ENCODE measurements at regions not wholly inside any gene's neighbourhood (a gene's known extent, or its start where the extent isn't known, plus 50 kb on each side); places are given as distances from the start of the nearest gene placed in this dataset.

DNA sequence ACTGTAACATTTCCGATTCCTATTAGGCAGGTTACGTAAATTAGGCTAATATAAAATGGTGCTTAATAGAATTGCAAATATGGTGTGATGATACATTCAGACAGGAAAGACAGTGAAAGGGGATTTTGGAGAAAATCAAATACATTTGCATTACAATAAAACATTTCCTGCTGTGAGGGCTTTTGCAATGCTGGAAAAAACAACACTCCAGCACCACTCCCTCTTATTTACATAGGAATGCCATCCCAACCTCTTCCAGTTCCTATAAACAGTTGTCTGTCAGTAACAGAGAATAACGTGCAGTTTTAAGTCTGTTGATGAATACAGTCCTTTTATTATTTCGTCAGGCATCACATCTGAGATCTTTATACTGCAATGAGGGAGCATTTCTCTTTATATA is 298.8 kb upstream of the FANCL start:
- no peak overlapping the region for H3K27ac Mint-ChIP-seq
- H3K36me3 Mint-ChIP-seq: no peaks in the 10 kb centered on the region
- H3K4me1 Mint-ChIP-seq (ENCODE audit: low read depth in 2 of 2): no peaks in the 10 kb centered on the region
- H3K9me3 Mint-ChIP-seq: no peaks in the 10 kb centered on the region
- no peak overlapping the region for H3K4me3 Mint-ChIP-seq
- peaks cover 5 to 13% of the 10 kb centered on the region in 2 donors for H3K27me3 Mint-ChIP-seq
- DNase-seq (ENCODE audit: low spot score) (no peak), ATAC-seq (no peak)

DNA sequence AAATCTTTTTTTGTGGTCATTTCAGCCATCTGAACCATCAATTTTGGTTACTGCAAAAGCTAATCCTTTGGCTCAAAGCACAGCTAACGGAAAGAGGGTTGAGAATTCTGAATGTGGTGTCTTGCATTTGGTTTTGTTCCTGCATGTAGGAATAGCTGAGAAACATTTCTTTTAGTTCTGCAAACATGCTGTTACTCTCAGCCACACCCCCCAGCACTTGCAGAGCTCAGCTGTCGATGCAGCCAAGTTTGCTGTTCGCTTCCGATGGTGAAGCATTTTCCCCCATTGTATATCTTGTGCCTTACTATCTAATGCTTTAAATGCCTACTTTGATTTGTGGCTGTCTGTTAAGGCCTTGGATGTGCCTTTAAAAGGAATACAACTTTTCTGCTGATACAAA is 294.9 kb upstream of the FANCL start:
- Mint-ChIP-seq H3K4me1 (ENCODE audit: low read depth in 2 of 2) (no peaks in the 10 kb centered on the region), H3K27me3 (peaks cover 7 to 21% of the 10 kb centered on the region in 2 donors), H3K36me3 (no peaks in the 10 kb centered on the region), H3K9me3 (peaks cover 4% of the 10 kb centered on the region), H3K27ac (no peak overlapping the region), H3K4me3 (no peak overlapping the region)
- DNase-seq (ENCODE audit: low spot score) (no peak), ATAC-seq (no peak)

- DNase-seq (ENCODE audit: low spot score) (no peak), ATAC-seq (no peak)
- H3K27ac Mint-ChIP-seq: no peak overlapping the region
- H3K9me3 Mint-ChIP-seq: peaks cover 4% of the 10 kb centered on the region
- H3K27me3 Mint-ChIP-seq: peaks cover 4 to 16% of the 10 kb centered on the region in 2 donors
- H3K4me3 Mint-ChIP-seq: no peak overlapping the region
- no peaks in the 10 kb centered on the region for H3K4me1 Mint-ChIP-seq (ENCODE audit: low read depth in 2 of 2)
- no peaks in the 10 kb centered on the region for H3K36me3 Mint-ChIP-seq
Observed at GRCh38 chr2:58535182-58535581, 294.1 kb upstream of the FANCL start.

DNA sequence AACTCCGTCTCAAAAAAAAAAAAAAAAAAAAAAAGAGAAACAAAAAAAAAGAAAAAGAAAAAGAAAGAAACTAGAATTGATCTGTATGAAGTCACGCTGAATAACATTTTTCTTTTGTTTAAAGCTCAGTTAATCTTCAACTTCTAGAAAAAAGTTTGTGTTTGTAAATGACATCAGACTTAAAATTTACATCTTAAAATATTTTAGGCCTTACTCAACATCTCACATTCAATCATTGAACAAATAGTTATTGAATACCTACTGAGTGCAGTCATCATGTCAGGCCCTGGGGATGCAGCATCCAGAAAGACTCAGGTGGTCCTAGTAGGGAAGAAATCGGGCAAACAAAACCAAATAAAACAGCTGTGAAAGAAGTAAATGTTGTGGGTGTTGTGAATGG is 292.3 kb upstream of the FANCL start:
- Mint-ChIP-seq H3K27ac (no peak overlapping the region), H3K4me3 (no peak overlapping the region), H3K9me3 (peaks cover 4% of the 10 kb centered on the region), H3K36me3 (no peaks in the 10 kb centered on the region), H3K27me3 (peaks cover 4 to 14% of the 10 kb centered on the region in 2 donors), H3K4me1 (ENCODE audit: low read depth in 2 of 2) (no peaks in the 10 kb centered on the region)
- DNase-seq (ENCODE audit: low spot score) (no peak), ATAC-seq (no peak)

DNA sequence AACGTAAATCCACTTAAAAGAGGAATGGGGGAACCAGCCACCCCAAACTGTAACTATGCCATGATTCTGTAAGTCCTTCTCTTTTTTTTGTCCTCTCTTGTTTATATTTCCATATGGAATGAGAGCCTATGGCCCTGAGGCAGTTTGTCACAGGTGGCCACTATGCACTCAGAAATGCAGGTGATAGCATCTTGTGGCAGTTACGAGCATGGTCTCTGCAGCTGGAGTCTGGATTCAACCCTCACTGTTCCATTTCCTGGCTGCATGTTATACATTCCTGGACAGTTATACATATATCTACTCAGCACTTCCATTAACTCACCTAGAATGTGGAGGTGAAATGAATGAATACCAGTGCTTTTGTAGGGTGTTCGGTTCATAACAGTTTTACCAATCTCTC is 291.5 kb upstream of the FANCL start:
- DNase-seq (ENCODE audit: low spot score): no peak
- Mint-ChIP-seq H3K27me3 (peaks cover 4 to 8% of the 10 kb centered on the region in 2 donors), H3K36me3 (no peaks in the 10 kb centered on the region), H3K9me3 (peaks cover 4% of the 10 kb centered on the region), H3K4me3 (no peak overlapping the region), H3K4me1 (ENCODE audit: low read depth in 2 of 2) (no peaks in the 10 kb centered on the region), H3K27ac (no peak overlapping the region)
- no peak for ATAC-seq

DNA sequence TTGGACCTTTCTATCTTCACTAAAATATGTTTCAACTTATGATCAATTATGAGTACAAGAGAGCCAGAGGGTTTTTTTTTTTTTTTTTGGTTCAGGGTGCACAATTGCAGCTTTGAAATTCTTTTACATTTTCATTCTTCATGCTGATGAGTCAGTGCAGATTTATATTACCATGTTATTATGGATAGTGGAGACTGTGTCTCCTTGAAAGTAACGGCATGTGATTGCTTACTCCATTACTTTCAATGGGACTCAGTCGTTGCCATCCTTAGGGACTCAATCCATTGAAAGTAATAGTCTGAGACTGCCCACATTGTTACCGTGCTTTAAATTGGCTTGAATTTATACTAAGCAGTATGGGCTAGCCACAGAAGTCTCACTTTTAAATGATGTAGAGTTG is 286.5 kb upstream of the FANCL start:
- no peak overlapping the region for H3K4me3 Mint-ChIP-seq
- DNase-seq (ENCODE audit: low spot score) (no peak), ATAC-seq (no peak)
- no peaks in the 10 kb centered on the region for H3K9me3 Mint-ChIP-seq
- no peaks in the 10 kb centered on the region for H3K4me1 Mint-ChIP-seq (ENCODE audit: low read depth in 2 of 2)
- no peaks in the 10 kb centered on the region for H3K36me3 Mint-ChIP-seq
- peaks cover 0 to 5% of the 10 kb centered on the region in 2 donors for H3K27me3 Mint-ChIP-seq
- no peak overlapping the region for H3K27ac Mint-ChIP-seq

DNA sequence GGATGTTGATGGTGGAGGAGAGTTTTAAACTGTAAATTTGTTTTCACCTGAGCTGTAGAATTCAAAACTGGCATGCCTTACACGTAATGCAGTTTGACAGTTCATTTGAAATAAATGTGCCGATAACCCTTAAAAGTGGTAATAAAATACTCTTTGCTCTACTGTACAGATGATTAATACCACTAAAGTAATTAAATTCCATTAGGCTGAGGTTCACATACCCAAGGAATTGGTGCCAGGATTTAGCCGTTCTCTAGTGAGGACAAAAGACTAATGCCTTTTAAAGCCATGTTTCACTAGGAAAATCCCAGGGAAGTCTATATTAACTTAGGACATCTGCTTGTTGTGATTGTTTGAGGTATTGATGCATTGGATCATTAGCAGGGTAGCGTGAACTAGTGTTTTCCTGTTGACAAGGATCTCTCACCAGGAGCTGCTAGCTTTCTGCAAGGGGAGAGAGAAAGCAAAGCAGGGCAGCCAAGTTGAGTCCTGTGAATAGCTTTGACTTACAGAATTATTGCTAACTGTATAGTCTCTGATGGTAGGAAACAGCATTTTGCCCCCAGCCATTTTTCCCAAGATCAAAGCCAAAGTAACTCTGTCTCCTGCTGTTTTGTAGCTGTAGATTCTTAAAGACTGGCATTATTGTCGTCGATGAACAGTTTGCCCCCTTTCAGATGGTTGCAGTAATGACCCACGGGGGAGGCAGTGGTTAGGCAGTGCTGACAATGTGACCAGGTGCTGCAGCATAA is 280.9 kb upstream of the FANCL start:
- no peaks in the 10 kb centered on the region for H3K36me3 Mint-ChIP-seq
- no peak for ATAC-seq
- H3K27me3 Mint-ChIP-seq: peaks cover 0 to 3% of the 10 kb centered on the region in 2 donors
- no peak for DNase-seq (ENCODE audit: low spot score)
- no peaks in the 10 kb centered on the region for H3K4me1 Mint-ChIP-seq (ENCODE audit: low read depth in 2 of 2)
- no peak overlapping the region for H3K27ac Mint-ChIP-seq
- H3K4me3 Mint-ChIP-seq: no peak overlapping the region
- H3K9me3 Mint-ChIP-seq: no peaks in the 10 kb centered on the region

DNA sequence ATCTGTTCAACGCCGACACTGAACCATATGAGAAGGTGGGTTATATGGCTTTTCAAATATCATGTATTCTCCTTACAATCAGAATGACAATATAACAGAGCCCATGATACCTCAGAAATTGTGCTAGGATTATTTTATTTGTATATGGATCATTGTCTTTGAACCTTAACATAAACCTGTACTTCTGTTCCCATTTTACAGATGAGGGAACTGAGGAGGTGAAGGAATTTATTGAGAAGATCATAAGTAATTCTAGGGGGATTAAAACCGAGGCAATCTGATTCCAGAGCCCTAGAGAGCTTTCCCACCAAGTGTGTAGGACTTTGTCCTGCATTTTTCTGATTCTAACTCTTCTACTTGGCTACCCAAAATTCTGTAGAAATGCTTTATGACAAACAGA is 279.8 kb upstream of the FANCL start:
- no peaks in the 10 kb centered on the region for H3K9me3 Mint-ChIP-seq
- H3K4me1 Mint-ChIP-seq (ENCODE audit: low read depth in 2 of 2): no peaks in the 10 kb centered on the region
- no peak overlapping the region for H3K27ac Mint-ChIP-seq
- H3K36me3 Mint-ChIP-seq: no peaks in the 10 kb centered on the region
- H3K27me3 Mint-ChIP-seq: no peaks in the 10 kb centered on the region
- no peak overlapping the region for H3K4me3 Mint-ChIP-seq
- DNase-seq (ENCODE audit: low spot score) (no peak), ATAC-seq (no peak)

DNA sequence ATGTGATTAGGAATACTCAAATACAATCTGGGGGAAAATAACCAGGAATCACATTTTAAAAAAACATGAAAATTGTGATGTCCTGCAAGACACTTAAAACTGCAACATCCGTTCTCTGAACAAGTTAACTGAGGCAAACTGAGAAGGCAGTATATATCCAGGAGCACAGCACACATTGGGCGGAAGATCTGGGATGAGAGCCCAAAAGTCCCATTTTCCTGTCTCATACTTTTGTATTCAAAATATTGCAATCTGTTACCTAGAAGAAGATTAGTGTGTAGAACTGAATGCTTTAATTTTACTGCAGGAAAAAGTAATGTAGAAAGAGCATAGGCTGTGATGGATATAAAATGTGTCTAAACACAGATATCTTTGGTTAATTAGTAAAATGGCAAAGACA is 276.8 kb upstream of the FANCL start:
- Mint-ChIP-seq H3K4me3 (no peak overlapping the region), H3K36me3 (no peaks in the 10 kb centered on the region), H3K4me1 (ENCODE audit: low read depth in 2 of 2) (no peaks in the 10 kb centered on the region), H3K27ac (no peak overlapping the region), H3K27me3 (no peaks in the 10 kb centered on the region), H3K9me3 (no peaks in the 10 kb centered on the region)
- ATAC-seq: no peak
- no peak for DNase-seq (ENCODE audit: low spot score)

DNA sequence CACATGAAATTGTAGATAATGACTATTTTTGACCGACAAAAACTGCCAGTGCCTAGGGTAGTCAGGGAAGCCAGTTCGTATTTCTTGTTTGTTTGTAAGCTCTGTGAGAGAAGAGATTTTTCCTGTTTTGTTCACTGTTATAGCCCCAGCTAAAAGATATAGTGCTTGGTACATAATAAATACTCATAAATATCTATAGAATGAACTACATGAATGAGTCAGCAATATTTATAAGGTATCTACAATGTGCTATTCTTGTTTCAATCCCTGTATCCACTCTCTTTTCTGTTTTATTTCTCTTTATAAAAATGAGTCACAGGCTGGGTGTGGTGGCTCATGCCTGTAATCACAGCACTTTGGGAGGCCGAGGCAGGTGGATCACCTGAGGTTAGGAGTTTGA is 275.6 kb upstream of the FANCL start:
- Mint-ChIP-seq H3K27me3 (no peaks in the 10 kb centered on the region), H3K36me3 (no peaks in the 10 kb centered on the region), H3K27ac (no peak overlapping the region), H3K4me3 (no peak overlapping the region), H3K4me1 (ENCODE audit: low read depth in 2 of 2) (no peaks in the 10 kb centered on the region), H3K9me3 (no peaks in the 10 kb centered on the region)
- ATAC-seq (no peak), DNase-seq (ENCODE audit: low spot score) (no peak)

- ATAC-seq (no peak), DNase-seq (ENCODE audit: low spot score) (no peak)
- Mint-ChIP-seq H3K4me3 (no peak overlapping the region), H3K4me1 (ENCODE audit: low read depth in 2 of 2) (no peaks in the 10 kb centered on the region), H3K27ac (no peak overlapping the region), H3K36me3 (no peaks in the 10 kb centered on the region), H3K27me3 (no peaks in the 10 kb centered on the region), H3K9me3 (no peaks in the 10 kb centered on the region)
Observed at GRCh38 chr2:58515827-58516573, 274.9 kb upstream of the FANCL start.

- DNase-seq (ENCODE audit: low spot score) (no peak), ATAC-seq (no peak)
- H3K27ac Mint-ChIP-seq: no peak overlapping the region
- peaks cover 4% of the 10 kb centered on the region for H3K9me3 Mint-ChIP-seq
- no peaks in the 10 kb centered on the region for H3K36me3 Mint-ChIP-seq
- no peaks in the 10 kb centered on the region for H3K27me3 Mint-ChIP-seq
- H3K4me3 Mint-ChIP-seq: no peak overlapping the region
- no peaks in the 10 kb centered on the region for H3K4me1 Mint-ChIP-seq (ENCODE audit: low read depth in 2 of 2)
Observed at GRCh38 chr2:58514252-58514651, 273.1 kb upstream of the FANCL start.

DNA sequence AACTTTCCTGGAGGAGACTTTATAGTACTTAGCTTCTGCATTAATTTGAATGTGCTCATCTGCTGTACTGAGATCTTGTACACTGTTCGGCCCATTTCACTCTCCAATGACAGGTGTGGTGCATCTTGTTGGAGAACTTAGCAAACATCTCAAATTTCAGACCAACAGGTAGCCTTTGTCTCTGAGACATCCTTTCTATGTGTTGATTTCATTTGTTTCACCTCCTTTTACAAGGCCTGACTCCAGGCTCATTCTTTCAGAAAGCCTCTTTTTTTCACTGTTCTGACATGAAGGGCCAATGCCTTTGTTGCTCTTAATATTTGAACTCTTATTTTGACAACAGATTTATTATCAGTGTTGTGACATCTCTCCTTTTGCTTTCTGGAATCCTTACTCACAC is 271.8 kb upstream of the FANCL start:
- no peak for ATAC-seq
- no peak overlapping the region for H3K27ac Mint-ChIP-seq

DNA sequence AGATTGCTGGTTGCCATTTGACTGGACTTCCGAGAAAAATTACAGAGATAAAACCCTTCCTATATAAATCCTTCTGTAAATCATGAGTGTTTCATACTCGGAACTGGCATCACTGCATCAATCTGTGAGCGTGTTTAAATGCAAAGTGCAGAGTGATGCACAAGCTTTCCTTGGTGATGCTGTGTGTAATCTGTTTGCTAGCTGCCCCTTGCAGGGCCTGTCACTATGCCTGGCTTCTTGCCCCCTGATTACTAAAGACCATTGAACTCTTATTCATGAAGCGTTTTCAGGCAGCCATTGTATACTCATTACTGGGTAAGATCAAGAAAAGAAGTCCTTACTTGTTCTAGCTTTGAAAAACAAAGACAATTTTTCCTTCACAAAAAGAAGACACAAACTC is 266.9 kb upstream of the FANCL start:
- DNase-seq (ENCODE audit: low spot score) (no peak), ATAC-seq (no peak)
- H3K4me1 Mint-ChIP-seq (ENCODE audit: low read depth in 2 of 2): no peaks in the 10 kb centered on the region
- no peak overlapping the region for H3K4me3 Mint-ChIP-seq
- no peak overlapping the region for H3K27ac Mint-ChIP-seq
- peaks cover 2 to 5% of the 10 kb centered on the region in 2 donors for H3K27me3 Mint-ChIP-seq
- H3K36me3 Mint-ChIP-seq: no peaks in the 10 kb centered on the region
- H3K9me3 Mint-ChIP-seq: peaks cover 5% of the 10 kb centered on the region

More for the DNA sequence above, 271.8 kb upstream of the FANCL start:
- Mint-ChIP-seq H3K4me3 (no peak overlapping the region), H3K27me3 (peaks cover 0 to 2% of the 10 kb centered on the region in 2 donors), H3K4me1 (ENCODE audit: low read depth in 2 of 2) (no peaks in the 10 kb centered on the region), H3K36me3 (no peaks in the 10 kb centered on the region), H3K9me3 (peaks cover 5% of the 10 kb centered on the region)
- DNase-seq (ENCODE audit: low spot score): no peak

All from natural killer cell treated with Interleukin-12 subunit alpha and Interleukin-12 subunit beta and Interleukin-15 and Interleukin-18, amount 100 ng/mL, for 72 hours (primary cell).